ENCODE measurements at regions not wholly inside any gene's neighbourhood (a gene's known extent, or its start where the extent isn't known, plus 50 kb on each side); places are given as distances from the start of the nearest gene placed in this dataset.

DNA sequence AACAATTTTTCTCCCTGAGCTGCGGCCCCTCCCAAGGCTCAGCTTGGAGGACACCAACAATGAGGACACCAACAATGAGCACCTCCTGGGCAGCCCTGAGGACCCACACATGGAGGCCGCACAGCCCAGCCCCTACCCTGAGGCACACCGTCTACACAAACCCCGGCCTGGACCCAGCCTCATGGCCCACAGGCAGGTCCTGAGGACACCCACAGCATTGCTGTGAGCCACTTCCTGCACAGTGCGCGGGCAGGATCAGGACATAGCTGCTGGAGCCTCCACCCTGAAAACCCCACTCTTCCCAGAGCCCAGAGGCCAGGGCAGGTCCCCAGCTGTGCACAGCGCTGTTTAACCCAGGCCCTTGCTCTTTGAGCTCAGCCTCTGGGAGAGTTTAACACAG lies 194.3 kb downstream of the RTP5 start:
- Histone ChIP-seq H4K91ac (replicated peaks; ENCODE audit: insufficient read length, low read length) (peak overlapping the region; percentile 93), H2AFZ (ENCODE audit: low read length) (no peak overlapping the region), H2BK5ac (ENCODE audit: low read depth, low read length) (peak overlapping the region; percentile 85), H3K27ac (ENCODE audit: low read depth, low read length) (no peak overlapping the region), H3K14ac (ENCODE audit: insufficient read length) (no peak overlapping the region), H3K36me3 (ENCODE audit: control insufficient read depth in 2 of 4, insufficient read depth in 4 of 4, low read length in 3 of 4) (no peaks in the 10 kb centered on the region), H3K79me2 (ENCODE audit: control insufficient read depth in 1 of 2, insufficient read depth in 2 of 2, low read length in 2 of 2) (no peaks in the 10 kb centered on the region), H3K4ac (replicated peaks; ENCODE audit: insufficient read length, low read depth, low read length) (peak overlapping the region; percentile 98), H3K18ac (ENCODE audit: extremely low read depth, low read length) (peak overlapping the region; percentile 73), H3K4me1 (replicated peaks in 1 of 4; ENCODE audit: control insufficient read depth in 3 of 4, insufficient read depth in 4 of 4, low read length in 3 of 4) (peaks cover 3 to 17% (median 10%) of the 10 kb centered on the region in 4 experiments), H3K79me1 (ENCODE audit: low read depth, low read length) (no peaks in the 10 kb centered on the region), H3K4me2 (ENCODE audit: insufficient read depth in 1 of 2, low read depth in 2 of 2, low read length in 2 of 2) (peak overlapping the region; percentile 54 to 58; a peak in 3 of 4 replicates), H3K56ac (replicated peaks; ENCODE audit: insufficient read length, low read depth, low read length) (no peak overlapping the region), H3K4me3 (ENCODE audit: extremely low read depth in 1 of 4, insufficient read depth in 2 of 4, low read depth in 3 of 4, low read length in 4 of 4) (peak overlapping the region in 1 of 4 experiments; percentile 32; a peak in 2 of 8 replicates), H3K27me3 (replicated peaks in 1 of 4; ENCODE audit: control insufficient read depth in 3 of 4, extremely low read depth in 1 of 4, insufficient read depth in 3 of 4, low read length in 3 of 4) (no peaks in the 10 kb centered on the region; a peak in 2 of 7 replicates), H3K23me2 (ENCODE audit: low read depth, low read length) (peaks cover 3% of the 10 kb centered on the region), H2BK12ac (ENCODE audit: low read depth, low read length) (peak overlapping the region; percentile 55; the same call in 1 of the 2 replicates), H2BK20ac (ENCODE audit: low read length) (peak overlapping the region; percentile 64; the same call in 1 of the 2 replicates), H2AK5ac (ENCODE audit: low read depth, low read length) (no peak overlapping the region; the same call in 1 of the 2 replicates), H4K5ac (ENCODE audit: insufficient read length, low read depth, low read length) (peak overlapping the region; percentile 73), H2BK120ac (replicated peaks; ENCODE audit: low read depth, low read length) (peak overlapping the region; percentile 97), H2BK15ac (ENCODE audit: low read length) (no peak overlapping the region), H3K9ac (replicated peaks in 1 of 4; ENCODE audit: extremely low read depth in 1 of 4, low read depth in 3 of 4, low read length in 3 of 4) (no peak overlapping the region), H4K8ac (ENCODE audit: extremely low read depth, insufficient read depth, low read length) (peak overlapping the region; percentile 5; the same call in 1 of the 2 replicates), H3K9me3 (ENCODE audit: insufficient read depth in 2 of 2, low read depth in 1 of 2, low read length in 1 of 2) (peaks cover 16 to 18% of the 10 kb centered on the region in 2 experiments), H4K20me1 (replicated peaks in 1 of 2; ENCODE audit: control insufficient read depth in 1 of 2, insufficient read depth in 2 of 2, low read length in 2 of 2) (peaks cover 0 to 4% of the 10 kb centered on the region in 2 experiments), H3K23ac (ENCODE audit: insufficient read length) (no peak overlapping the region)
- DNase-seq (ENCODE audit: low read depth in 1 of 2, low spot score in 2 of 2) (no peak), FAIRE-seq (no peak)
- ChIA-PET POLR2A (ENCODE audit: partially characterized antibody) (interaction anchor here (0.9 kb wide), 1 partner anchor 11 kb away, joined by 3 read pairs; no protein-coding TSS in a partner anchor), CTCF (ENCODE audit: partially characterized antibody) (no interaction called here)
- 61% methylated on average over 7 of the region's 7 CpGs; no CpG with 5 or more reads in 1 of the 2 experiments for WGBS, 2 experiments (ENCODE audit: extremely low coverage in 1 of 2, insufficient coverage in 1 of 2, insufficient read length in 1 of 2, insufficient replicate concordance in 2 of 2, low coverage in 1 of 2, low lambda C conversion rate in 2 of 2, missing lambda C conversion rate in 1 of 2)
- TF ChIP-seq SRF (IDR thresholded peaks at IDR 0.05; ENCODE audit: low read depth, low read length) = no peak
- no peak for TF ChIP-seq HDAC6 (IDR thresholded peaks at IDR 0.05; ENCODE audit: low read depth, low read length)
- TF ChIP-seq, protein P1, sequence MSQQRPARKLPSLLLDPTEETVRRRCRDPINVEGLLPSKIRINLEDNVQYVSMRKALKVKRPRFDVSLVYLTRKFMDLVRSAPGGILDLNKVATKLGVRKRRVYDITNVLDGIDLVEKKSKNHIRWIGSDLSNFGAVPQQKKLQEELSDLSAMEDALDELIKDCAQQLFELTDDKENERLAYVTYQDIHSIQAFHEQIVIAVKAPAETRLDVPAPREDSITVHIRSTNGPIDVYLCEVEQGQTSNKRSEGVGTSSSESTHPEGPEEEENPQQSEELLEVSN (IDR thresholded peaks at IDR 0.05) = no peak
- no peak for TF ChIP-seq RAD21 (IDR thresholded peaks at IDR 0.05 in 1 of 2, conservative IDR thresholded peaks at IDR 0.05 in 1 of 2; ENCODE audit: low read depth in 2 of 2, low read length in 2 of 2)
- no peak for TF ChIP-seq CBX5 (IDR thresholded peaks at IDR 0.05; ENCODE audit: low read depth, low read length)
- no peak for TF ChIP-seq EP300 (IDR thresholded peaks at IDR 0.05; ENCODE audit: borderline replicate concordance in 1 of 2, low read depth in 2 of 2, low read length in 2 of 2)
- TF ChIP-seq MAFK (IDR thresholded peaks at IDR 0.05; ENCODE audit: low read depth, low read length) = no peak
- peak; percentile 16 for TF ChIP-seq ASH2L (IDR thresholded peaks at IDR 0.05; ENCODE audit: low read length)
- TF ChIP-seq YY1 (IDR thresholded peaks at IDR 0.05; ENCODE audit: low read depth, low read length) = no peak

Measured in H1 (cell line).